Neuronal stem cell (in vitro differentiated cells): ENCODE measurements at regions not wholly inside any gene's neighbourhood (a gene's known extent, or its start where the extent isn't known, plus 50 kb on each side); places are given as distances from the start of the nearest gene placed in this dataset.
A peak's percentile ranks its signal among the peaks of the same experiment; 100 is the strongest.

Experiments
- DNase-seq: peaks from one replicate; pipeline ENCODE4 v3.0.0-alpha.2; 2013; ENCODE audit warnings: low spot score
- H2AFZ ChIP-seq: one replicate; pipeline ENCODE4 v1.6.1; 2013; ENCODE audit warnings: mild to moderate bottlenecking, low read length, inconsistent platforms
- H2AK5ac ChIP-seq: 2 replicates; pipeline ENCODE4 v1.6.1; 2013; ENCODE audit warnings: low read depth, mild to moderate bottlenecking, inconsistent platforms, low read length, moderate library complexity, mixed read lengths
- H2BK120ac ChIP-seq: 2 replicates; pipeline ENCODE4 v1.6.1; 2013; ENCODE audit warnings: low read depth, mild to moderate bottlenecking, inconsistent platforms, low read length, moderate library complexity, mixed read lengths
- H2BK12ac ChIP-seq: one replicate; pipeline ENCODE4 v1.6.1; 2013; ENCODE audit warnings: low read length, inconsistent platforms
- H2BK15ac ChIP-seq: 2 replicates; pipeline ENCODE4 v1.6.1; 2013; ENCODE audit warnings: mild to moderate bottlenecking, low read length, inconsistent platforms, mixed read lengths
- H2BK5ac ChIP-seq: one replicate; pipeline ENCODE4 v1.6.1; 2013; ENCODE audit warnings: inconsistent platforms, mild to moderate bottlenecking, low read length, moderate library complexity
- H3K14ac ChIP-seq: one replicate; pipeline ENCODE4 v1.6.1; 2013; ENCODE audit warnings: low read length, inconsistent platforms
- H3K18ac ChIP-seq: 2 replicates; pipeline ENCODE4 v1.6.1; 2013; ENCODE audit warnings: low read length, inconsistent platforms
- H3K23ac ChIP-seq: 2 replicates; pipeline ENCODE4 v1.6.1; 2013; ENCODE audit warnings: low read depth, mild to moderate bottlenecking, mixed read lengths, low read length, inconsistent platforms; ENCODE audit not compliant: poor library complexity
- H3K27ac ChIP-seq: replicated peaks from 3 replicates; pipeline ENCODE4 v1.5.1; 2013; ENCODE audit warnings: low read length, inconsistent platforms
- H3K27me3 ChIP-seq, 3 experiments: 2 replicates each; pipeline ENCODE4 v1.6.1; 2013; ENCODE audit warnings: low read length in 3 of 3, mild to moderate bottlenecking in 2 of 3, inconsistent platforms in 1 of 3, low read depth in 1 of 3, mixed read lengths in 1 of 3, moderate library complexity in 1 of 3; ENCODE audit not compliant: control insufficient read depth in 3 of 3, insufficient read depth in 3 of 3
- H3K36me3 ChIP-seq, 2 donors: replicated peaks in 1 of 2; 2 replicates each; pipeline ENCODE4 v1.6.1; 2013; ENCODE audit warnings: low read length in 2 of 2; ENCODE audit not compliant: control insufficient read depth in 2 of 2, insufficient read depth in 2 of 2
- H3K4ac ChIP-seq: 2 replicates; pipeline ENCODE4 v1.6.1; 2013; ENCODE audit warnings: inconsistent platforms, mild to moderate bottlenecking, low read length, moderate library complexity
- H3K4me1 ChIP-seq, 2 donors: 1 replicate in 1 of 2; 2 replicates in 1 of 2; pipeline ENCODE4 v1.6.1; 2013; ENCODE audit warnings: low read length in 2 of 2, low read depth in 1 of 2; ENCODE audit not compliant: control insufficient read depth in 2 of 2, insufficient read depth in 1 of 2
- H3K4me2 ChIP-seq: one replicate; pipeline ENCODE4 v1.6.1; 2013; ENCODE audit warnings: mild to moderate bottlenecking, low read length, inconsistent platforms; ENCODE audit not compliant: insufficient read depth, poor library complexity, severe bottlenecking
- H3K4me3 ChIP-seq, 2 donors: 2 replicates each; pipeline ENCODE4 v1.5.1; 2013; ENCODE audit warnings: low read length in 2 of 2, mild to moderate bottlenecking in 2 of 2, inconsistent platforms in 1 of 2, moderate library complexity in 1 of 2
- H3K79me1 ChIP-seq: one replicate; pipeline ENCODE4 v1.6.1; 2013; ENCODE audit warnings: low read depth, mild to moderate bottlenecking, inconsistent platforms, low read length, moderate library complexity
- H3K9ac ChIP-seq: one replicate; pipeline ENCODE4 v1.6.1; 2013; ENCODE audit warnings: mild to moderate bottlenecking, low read depth, low read length, inconsistent platforms; ENCODE audit not compliant: poor library complexity
- H3K9me3 ChIP-seq, 2 donors: replicated peaks in 1 of 2; 2 replicates each; pipeline versions ENCODE3 to v1.6.1; 2013; ENCODE audit warnings: low read length in 2 of 2, mild to moderate bottlenecking in 2 of 2, inconsistent platforms in 1 of 2, low read depth in 1 of 2, mixed read lengths in 1 of 2, moderate library complexity in 1 of 2; ENCODE audit not compliant: control insufficient read depth in 2 of 2, insufficient read depth in 1 of 2
- H4K8ac ChIP-seq: one replicate; pipeline ENCODE4 v1.6.1; 2013; ENCODE audit warnings: low read depth, mild to moderate bottlenecking, inconsistent platforms, low read length, moderate library complexity
- H4K91ac ChIP-seq: one replicate; pipeline ENCODE4 v1.6.1; 2013; ENCODE audit warnings: low read length, low read depth, mild to moderate bottlenecking, inconsistent platforms; ENCODE audit not compliant: poor library complexity
- WGBS, 2 donors: extraction: QIAGEN DNeasy Blood & Tissue Kit; methylation state at CpG; one replicate each; pipeline ENCODE4 v1.1.7; 2013; ENCODE audit warnings: missing lambda C conversion rate in 2 of 2, mixed read lengths in 1 of 2; ENCODE audit not compliant: insufficient read length in 2 of 2, insufficient replicate concordance in 1 of 2; ENCODE audit errors: extremely low coverage in 2 of 2; 5-methylcytosine and 5-hydroxymethylcytosine counted together

DNA sequence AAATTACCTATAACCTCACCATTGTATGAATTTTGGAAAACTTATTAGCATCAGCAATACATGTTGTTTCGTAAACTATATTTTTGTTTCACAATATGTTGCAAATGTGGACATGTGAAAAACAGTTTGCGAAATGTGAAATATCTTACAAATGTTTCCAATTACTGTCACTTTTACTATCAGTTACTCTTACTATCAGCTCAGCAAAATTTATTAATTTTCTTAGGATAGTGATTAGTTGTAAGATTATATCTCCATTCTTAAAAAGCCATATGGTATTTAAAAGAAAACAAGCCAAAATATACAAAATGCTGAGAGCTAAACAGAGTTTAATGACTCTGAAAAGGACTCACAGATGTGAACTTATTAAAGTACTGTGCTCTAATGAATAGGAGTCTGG lies 111.9 kb upstream of the LPAR1 start:
- H4K91ac ChIP-seq = no peak overlapping the region
- H3K9ac ChIP-seq = no peak overlapping the region
- no peak overlapping the region for H3K4ac ChIP-seq
- no peaks in the 10 kb centered on the region for H3K27me3 ChIP-seq
- no peaks in the 10 kb centered on the region for H3K79me1 ChIP-seq
- H3K4me3 ChIP-seq = no peak overlapping the region
- H3K36me3 ChIP-seq = no peaks in the 10 kb centered on the region
- no peak for DNase-seq
- H4K8ac ChIP-seq = no peak overlapping the region
- H2AK5ac ChIP-seq = no peak overlapping the region
- no peak overlapping the region for H3K14ac ChIP-seq
- no peak overlapping the region for H2BK12ac ChIP-seq
- no peak overlapping the region for H2AFZ ChIP-seq
- peaks cover 2% of the 10 kb centered on the region in 2 donors for H3K4me1 ChIP-seq
- H2BK15ac ChIP-seq = no peak overlapping the region
- no peak overlapping the region for H2BK120ac ChIP-seq
- peaks cover 0 to 1% of the 10 kb centered on the region in 2 donors for H3K9me3 ChIP-seq
- H3K27ac ChIP-seq = no peak overlapping the region
- no peak overlapping the region for H3K23ac ChIP-seq
- no peak overlapping the region for H3K4me2 ChIP-seq
- H3K18ac ChIP-seq = no peak overlapping the region
- no CpG with 5 or more reads among the region's 2 CpGs for WGBS, 2 donors
- no peak overlapping the region for H2BK5ac ChIP-seq

DNA sequence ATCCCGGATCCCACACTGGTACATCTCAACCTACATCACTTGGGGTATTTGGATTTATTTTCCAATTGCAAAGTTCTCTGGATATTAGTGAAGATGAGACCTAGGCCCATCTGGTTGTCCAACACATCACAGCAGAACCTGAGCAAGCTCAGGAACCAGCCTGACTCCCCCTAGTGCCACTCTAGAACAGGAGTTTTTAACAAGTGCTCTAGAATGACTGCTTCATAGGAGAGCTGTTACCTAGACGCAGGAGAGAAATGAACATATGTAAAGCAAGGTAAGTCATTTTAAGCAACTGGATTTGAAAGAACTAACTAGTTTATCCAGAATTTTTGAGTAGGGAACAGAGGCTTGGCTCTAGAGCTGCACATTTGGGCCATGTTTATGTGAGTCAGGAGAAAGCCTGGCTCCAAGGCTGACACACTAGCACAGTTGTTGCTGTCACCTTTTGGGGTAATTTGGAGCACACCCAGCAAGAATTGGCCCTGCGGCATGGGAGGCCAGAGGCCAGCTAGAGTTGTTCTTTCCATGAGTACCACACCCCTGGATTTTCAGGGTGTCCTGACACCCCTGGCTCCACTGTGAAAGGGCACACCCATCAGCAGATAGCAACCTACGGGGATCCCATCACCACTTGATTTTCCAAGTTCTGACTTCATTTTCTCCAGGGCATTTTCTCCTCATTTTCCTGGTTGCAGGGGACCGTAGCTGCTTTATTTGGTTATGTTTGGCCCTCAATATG lies 110.9 kb upstream of the LPAR1 start:
- peak overlapping the region in 1 of 2 donors; percentile 18 for H3K4me3 ChIP-seq
- no peak overlapping the region for H3K27ac ChIP-seq
- H3K27me3 ChIP-seq = no peaks in the 10 kb centered on the region
- H3K79me1 ChIP-seq = no peaks in the 10 kb centered on the region
- H3K4me2 ChIP-seq = no peak overlapping the region
- DNase-seq = no peak
- H2AFZ ChIP-seq = no peak overlapping the region
- WGBS, 2 donors = no CpG with 5 or more reads among the region's 5 CpGs
- peak overlapping the region; percentile 64 for H3K18ac ChIP-seq
- no peak overlapping the region for H3K9ac ChIP-seq
- H3K4ac ChIP-seq = no peak overlapping the region
- H3K4me1 ChIP-seq = peaks cover 0 to under 1% of the 10 kb centered on the region in 2 donors
- no peak overlapping the region for H2BK120ac ChIP-seq
- no peak overlapping the region for H2BK5ac ChIP-seq
- no peaks in the 10 kb centered on the region for H3K36me3 ChIP-seq
- H3K23ac ChIP-seq = no peak overlapping the region
- H4K91ac ChIP-seq = no peak overlapping the region
- H2BK12ac ChIP-seq = no peak overlapping the region
- no peak overlapping the region for H2AK5ac ChIP-seq
- no peak overlapping the region for H3K14ac ChIP-seq
- no peak overlapping the region for H4K8ac ChIP-seq
- no peak overlapping the region for H2BK15ac ChIP-seq
- H3K9me3 ChIP-seq = peaks cover 0 to 1% of the 10 kb centered on the region in 2 donors

GRCh38 chr9:111148052-111149017 lies 110.1 kb upstream of the LPAR1 start:
- Histone ChIP-seq H2BK12ac (no peak overlapping the region), H3K23ac (no peak overlapping the region), H3K4me1 (no peaks in the 10 kb centered on the region), H4K8ac (no peak overlapping the region), H2BK15ac (no peak overlapping the region), H3K27ac (no peak overlapping the region), H3K14ac (no peak overlapping the region), H3K4ac (no peak overlapping the region), H3K9ac (no peak overlapping the region), H2AFZ (no peak overlapping the region), H3K79me1 (no peaks in the 10 kb centered on the region), H4K91ac (no peak overlapping the region), H3K18ac (no peak overlapping the region), H2BK120ac (no peak overlapping the region), H2BK5ac (no peak overlapping the region), H3K27me3 (no peaks in the 10 kb centered on the region), H2AK5ac (no peak overlapping the region), H3K36me3 (no peaks in the 10 kb centered on the region), H3K9me3 (peaks cover 0 to 1% of the 10 kb centered on the region in 2 donors), H3K4me3 (no peak overlapping the region), H3K4me2 (no peak overlapping the region)
- WGBS, 2 donors = no CpG with 5 or more reads among the region's 10 CpGs
- DNase-seq = no peak

DNA sequence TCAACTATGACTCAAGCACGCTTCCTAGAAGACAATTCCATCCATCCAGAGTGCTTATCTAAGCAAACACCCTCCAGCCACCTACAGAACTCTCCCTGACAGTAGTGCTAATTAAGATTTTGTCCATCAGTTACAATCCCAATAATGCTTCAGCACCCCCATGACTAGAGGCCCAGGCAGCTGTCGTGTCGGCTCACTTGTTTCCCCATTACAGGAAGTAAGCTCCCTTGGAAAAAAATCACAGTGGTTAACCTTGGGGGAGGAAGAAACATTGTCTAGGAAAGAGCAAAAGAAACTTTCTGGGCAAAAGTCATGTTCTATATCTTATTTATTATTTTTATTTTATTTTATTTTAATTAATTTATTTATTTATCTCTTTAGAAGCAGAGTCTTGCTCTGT lies 108.8 kb upstream of the LPAR1 start:
- Histone ChIP-seq H2BK12ac (no peak overlapping the region), H3K4me3 (no peak overlapping the region), H3K18ac (no peak overlapping the region), H3K4me2 (no peak overlapping the region), H2BK15ac (no peak overlapping the region), H2BK5ac (no peak overlapping the region), H2AK5ac (no peak overlapping the region), H3K4me1 (no peaks in the 10 kb centered on the region), H4K8ac (no peak overlapping the region), H3K4ac (no peak overlapping the region), H3K9ac (no peak overlapping the region), H3K9me3 (peaks cover 0 to 1% of the 10 kb centered on the region in 2 donors), H4K91ac (no peak overlapping the region), H2BK120ac (no peak overlapping the region), H3K36me3 (no peaks in the 10 kb centered on the region), H3K23ac (no peak overlapping the region), H3K79me1 (no peaks in the 10 kb centered on the region), H2AFZ (no peak overlapping the region), H3K14ac (no peak overlapping the region), H3K27ac (no peak overlapping the region), H3K27me3 (no peaks in the 10 kb centered on the region)
- WGBS, 2 donors = no CpG with 5 or more reads among the region's 3 CpGs
- DNase-seq = no peak
